ENCODE measurements at regions not wholly inside any gene's neighbourhood (a gene's known extent, or its start where the extent isn't known, plus 50 kb on each side); places are given as distances from the start of the nearest gene placed in this dataset.

DNA sequence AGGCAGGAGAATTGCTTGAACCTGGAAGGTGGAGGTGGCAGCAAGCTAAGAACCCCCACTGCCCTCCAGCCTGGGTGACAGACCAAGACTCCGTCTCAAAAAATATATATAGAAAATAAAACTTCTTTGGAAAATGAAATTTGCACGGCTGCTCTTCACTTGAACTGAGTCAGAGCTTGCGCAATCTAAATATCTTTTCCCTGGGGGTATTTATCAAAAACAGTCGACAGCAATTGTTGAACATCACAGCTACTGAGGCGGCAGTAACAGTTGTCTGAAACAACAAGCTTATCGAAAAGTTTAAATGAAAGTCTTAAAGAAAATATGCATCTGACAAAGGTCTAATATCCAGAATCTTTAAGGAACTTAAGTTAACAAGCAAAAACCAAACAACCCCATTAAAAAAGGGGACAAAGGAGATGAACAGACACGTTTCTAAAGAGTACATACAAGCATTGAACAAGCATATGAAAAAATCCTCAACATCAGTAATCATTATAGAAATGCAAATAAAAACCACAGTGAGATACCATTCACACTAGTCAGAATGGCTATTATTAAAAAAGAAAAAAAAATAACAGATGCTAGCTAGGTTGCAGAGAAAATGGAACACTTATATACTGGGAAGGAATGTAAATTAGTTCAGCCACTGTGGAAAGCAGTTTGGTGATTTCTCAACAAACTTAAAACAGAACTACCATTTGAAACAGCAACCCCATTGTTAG, 153.6 kb upstream of the CDH9 start:
- TF ChIP-seq, protein P1, sequence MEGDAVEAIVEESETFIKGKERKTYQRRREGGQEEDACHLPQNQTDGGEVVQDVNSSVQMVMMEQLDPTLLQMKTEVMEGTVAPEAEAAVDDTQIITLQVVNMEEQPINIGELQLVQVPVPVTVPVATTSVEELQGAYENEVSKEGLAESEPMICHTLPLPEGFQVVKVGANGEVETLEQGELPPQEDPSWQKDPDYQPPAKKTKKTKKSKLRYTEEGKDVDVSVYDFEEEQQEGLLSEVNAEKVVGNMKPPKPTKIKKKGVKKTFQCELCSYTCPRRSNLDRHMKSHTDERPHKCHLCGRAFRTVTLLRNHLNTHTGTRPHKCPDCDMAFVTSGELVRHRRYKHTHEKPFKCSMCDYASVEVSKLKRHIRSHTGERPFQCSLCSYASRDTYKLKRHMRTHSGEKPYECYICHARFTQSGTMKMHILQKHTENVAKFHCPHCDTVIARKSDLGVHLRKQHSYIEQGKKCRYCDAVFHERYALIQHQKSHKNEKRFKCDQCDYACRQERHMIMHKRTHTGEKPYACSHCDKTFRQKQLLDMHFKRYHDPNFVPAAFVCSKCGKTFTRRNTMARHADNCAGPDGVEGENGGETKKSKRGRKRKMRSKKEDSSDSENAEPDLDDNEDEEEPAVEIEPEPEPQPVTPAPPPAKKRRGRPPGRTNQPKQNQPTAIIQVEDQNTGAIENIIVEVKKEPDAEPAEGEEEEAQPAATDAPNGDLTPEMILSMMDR (conservative IDR thresholded peaks at IDR 0.05) = no peak
- H3K27ac ChIP-seq = no peak overlapping the region

DNA sequence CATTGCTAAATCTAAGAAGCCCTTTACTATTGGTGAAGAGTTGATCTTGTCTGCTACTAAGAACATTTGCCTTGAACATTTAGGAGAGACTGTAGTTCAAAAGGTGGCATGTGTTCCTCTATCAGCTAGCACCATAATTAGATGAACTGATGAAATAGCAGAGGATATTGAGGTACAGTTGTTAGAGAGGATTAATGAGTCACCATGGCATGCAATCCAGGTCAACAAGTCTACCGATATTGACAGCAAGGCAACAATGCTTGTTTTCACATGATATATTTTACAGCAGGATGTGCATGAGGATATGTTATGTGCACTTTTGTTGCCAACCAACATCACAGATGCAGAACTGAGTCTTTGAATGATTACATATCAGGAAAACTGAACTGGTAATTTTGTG, 134.3 kb upstream of the CDH9 start:
- H3K27ac ChIP-seq = no peak overlapping the region
- TF ChIP-seq, protein P1 (conservative IDR thresholded peaks at IDR 0.05) = no peak

DNA sequence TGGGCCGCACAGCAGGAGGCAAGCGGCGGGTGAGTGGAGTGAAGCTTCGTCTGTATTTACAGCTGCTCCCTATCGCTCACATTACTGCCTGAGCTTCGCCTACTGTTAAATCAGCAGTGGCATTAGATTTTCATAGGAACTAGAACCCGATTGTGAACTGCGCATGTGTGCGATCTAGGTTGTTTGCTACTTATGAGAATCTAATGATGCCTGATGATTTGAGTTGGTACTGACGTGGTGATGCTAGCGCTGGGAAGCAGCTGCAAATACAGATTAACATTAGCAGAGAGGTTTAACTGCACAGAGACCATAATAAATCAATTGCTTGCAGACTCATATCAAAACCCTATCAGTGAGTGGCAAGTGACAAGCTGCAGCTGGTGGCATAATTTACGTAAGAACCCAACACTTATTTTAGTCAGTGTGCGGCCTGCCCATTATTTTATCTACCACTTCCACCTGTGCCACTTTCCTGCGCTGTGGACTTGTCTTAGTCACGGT, 133.4 kb upstream of the CDH9 start:
- no peak overlapping the region for H3K27ac ChIP-seq
- TF ChIP-seq, protein P1 (conservative IDR thresholded peaks at IDR 0.05) = no peak

DNA sequence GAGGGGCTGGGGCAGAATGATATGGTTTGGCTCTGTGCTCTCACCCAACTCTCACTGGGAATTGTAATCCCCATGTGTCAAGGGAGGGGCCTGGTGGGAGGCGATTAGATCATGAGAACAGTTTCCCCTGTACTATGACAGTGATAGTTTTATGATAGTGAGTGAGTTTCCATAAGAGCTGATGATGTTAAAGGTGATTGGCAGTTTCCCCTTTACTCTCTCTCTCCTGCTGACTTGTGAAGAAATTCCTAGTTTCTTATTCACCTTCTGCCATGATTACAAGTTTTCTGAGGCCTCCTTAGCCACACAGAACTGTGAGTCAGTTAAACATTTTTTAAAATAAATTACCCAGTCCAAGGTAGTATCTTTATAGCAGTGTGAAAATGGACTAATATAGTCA, 120.4 kb upstream of the CDH9 start:
- no peak overlapping the region for H3K27ac ChIP-seq
- TF ChIP-seq, protein P1 (conservative IDR thresholded peaks at IDR 0.05) = no peak

DNA sequence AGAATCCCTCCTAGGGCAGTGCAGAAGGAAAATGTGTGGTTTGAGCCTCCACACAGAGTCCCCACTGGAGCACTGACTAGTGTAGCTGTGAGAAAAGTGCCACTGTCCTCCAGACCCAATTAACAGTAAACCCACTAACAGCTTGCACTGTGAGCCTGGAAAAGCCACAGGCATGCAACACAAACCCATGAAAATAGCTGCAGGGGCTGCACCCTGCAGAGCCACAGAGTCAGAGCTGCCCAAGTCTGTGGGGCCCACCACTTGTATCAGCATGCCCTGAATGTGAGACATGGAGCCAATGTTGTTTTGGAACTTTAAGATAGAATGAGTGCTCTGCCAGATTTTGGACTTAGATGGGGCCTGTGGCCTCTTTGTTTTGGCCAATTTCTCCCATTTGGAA, 119.8 kb upstream of the CDH9 start:
- TF ChIP-seq, protein P1 (conservative IDR thresholded peaks at IDR 0.05) = no peak

DNA sequence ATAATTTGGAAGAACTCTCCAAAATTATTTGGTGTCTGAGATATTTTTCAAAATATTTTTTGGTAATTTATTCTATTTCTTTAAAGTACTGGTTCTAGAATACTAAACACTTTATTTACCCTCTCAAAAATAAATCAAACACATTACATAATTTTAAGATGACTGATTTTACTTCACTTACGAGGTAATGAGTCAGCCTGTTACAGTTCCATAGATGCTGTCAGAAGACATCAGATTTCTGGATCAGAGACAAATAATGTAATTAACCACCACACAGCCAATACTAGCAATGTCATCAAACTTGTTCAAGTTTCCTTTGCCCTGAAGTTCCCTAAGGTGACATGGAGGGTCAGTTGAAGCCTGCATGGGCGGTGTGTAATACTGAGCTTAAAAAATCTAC, 106.1 kb upstream of the CDH9 start:
- no peak overlapping the region for H3K27ac ChIP-seq
- TF ChIP-seq, protein P1 (conservative IDR thresholded peaks at IDR 0.05) = no peak

More for the DNA sequence above, 119.8 kb upstream of the CDH9 start:
- no peak overlapping the region for H3K27ac ChIP-seq

DNA sequence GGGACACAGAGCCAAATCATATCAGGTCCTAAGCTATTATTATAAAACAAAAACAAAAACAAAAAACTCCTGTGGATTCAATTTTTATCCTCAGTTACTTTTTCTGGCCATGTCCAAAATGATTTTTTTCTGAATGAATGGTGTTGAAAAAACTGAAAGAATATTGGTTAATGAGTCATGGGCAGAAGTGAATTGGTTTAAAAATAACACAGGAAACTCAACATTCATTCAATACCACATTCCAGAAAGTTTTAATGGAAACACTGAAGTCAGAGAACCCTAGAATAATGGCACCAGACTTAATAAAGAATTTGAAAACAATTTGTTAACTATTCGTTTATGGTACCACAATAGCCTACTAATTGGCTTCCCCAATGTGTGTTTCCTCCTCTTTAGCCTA, 102.4 kb upstream of the CDH9 start:
- H3K27ac ChIP-seq = no peak overlapping the region

More for the DNA sequence above, 102.4 kb upstream of the CDH9 start:
- TF ChIP-seq, protein P1 (conservative IDR thresholded peaks at IDR 0.05) = no peak

All from VCaP (cell line).